ENCODE measurements at regions not wholly inside any gene's neighbourhood (a gene's known extent, or its start where the extent isn't known, plus 50 kb on each side); places are given as distances from the start of the nearest gene placed in this dataset.
"Not testable (repeated sequence)": the region's sequence is repeated elsewhere in the genome, so short reads cannot be mapped to it uniquely, and the experiment has no call there.

DNA sequence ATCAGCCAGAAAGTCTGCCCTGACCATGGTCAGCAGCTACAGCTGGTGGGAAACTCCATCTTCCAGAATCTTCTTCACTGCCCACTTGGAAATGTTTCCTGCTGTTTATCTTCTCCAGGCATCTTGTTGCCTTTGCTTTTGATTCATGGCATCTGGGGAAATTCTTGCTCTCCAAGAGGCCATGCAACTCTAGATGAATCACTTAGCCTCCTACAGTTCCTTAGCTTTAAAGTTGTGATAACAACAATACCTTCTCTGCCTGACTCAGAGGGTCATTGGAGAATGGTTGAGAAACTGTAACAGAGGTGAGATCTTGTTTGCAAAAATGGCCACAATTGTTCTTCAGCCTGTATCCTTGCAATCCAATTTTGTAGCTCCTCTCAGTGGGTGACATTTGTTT, 121.0 kb upstream of the VRK1 start:
- Histone ChIP-seq H3K4me3 (no peak overlapping the region), H3K27ac (peak overlapping the region in 5 of 21 experiments; percentile 5 to 65 (median 23))

DNA sequence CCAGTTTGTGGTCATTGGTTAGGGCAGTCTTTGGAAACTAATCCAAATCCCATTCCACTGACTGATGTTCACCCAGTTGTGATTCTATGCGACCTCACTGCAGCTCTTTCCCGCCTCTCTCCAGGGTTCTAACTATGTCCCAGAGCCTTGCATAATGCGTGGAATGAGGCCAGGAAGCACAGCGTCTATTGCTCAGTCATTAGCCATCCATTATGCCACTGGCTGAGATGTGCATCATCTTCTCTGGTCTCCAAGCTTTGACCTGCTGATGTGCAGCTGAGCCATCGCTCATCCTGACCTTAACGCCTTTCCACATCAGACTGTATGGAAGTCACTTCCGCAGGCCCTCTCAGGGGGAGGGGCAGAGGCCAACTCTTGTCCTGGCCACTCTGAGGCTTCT, 115.4 kb upstream of the VRK1 start:
- Histone ChIP-seq H3K4me3 (no peak overlapping the region), H3K27ac (peak overlapping the region in 2 of 21 experiments; percentile 3 to 29)

DNA sequence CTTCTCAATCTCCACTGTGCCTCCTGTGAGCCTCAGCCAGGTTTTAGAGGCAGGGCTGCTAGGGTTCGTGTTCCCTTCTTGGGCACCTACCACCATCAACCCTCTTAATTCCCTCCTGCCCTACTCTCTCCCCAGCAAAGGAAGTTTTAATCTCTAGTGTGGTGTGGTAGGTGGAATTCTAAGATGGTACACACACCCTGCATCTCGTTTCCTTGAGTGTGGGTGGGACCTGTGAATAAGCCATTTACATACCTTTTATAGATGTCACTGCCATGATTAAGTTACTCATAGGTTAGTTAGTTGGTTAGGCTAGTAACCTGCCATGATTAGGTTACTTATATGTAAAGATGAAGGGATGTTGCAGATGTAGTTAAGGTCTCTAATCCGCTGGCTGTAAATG, 114.8 kb upstream of the VRK1 start:
- Histone ChIP-seq H3K4me3 (no peak overlapping the region), H3K27ac (peak overlapping the region in 3 of 21 experiments; percentile 3 to 29 (median 23))

DNA sequence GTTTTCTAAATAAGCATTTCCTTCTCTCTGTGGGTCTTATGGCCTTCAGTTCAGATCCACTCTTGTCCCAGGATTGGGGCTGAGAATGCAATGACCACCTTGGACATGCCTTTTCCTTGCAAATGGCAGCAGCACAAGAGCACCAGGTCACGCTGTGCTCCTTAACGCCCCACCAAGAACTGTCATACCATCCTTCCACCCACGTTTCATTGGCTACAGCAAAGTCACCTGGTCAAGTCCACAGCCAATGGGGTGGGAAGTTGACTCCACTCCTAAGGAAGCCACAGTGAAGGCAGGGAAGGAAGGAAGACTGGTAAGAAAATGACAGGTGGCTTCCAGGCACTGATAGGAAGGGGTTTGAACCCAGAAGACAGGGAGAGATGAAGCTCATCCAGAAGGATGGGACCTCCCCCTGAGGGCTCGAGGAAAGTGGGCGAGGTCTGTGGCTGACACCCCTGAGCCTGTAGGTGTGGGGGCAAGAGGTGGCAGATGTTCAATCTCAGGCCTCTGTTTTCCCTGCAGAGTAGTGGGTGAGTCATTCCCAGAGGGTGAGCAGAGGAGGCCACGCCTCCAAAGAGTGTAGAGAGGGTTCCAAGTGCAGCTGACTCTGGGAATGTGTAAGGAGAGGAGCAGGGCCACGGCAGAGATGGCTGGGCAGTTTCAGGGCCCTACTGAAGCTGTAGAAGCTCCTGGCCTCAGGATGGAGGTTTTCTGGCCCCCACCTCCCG, 113.5 kb upstream of the VRK1 start:
- Histone ChIP-seq H3K27ac (no peak overlapping the region), H3K4me3 (no peak overlapping the region)

DNA sequence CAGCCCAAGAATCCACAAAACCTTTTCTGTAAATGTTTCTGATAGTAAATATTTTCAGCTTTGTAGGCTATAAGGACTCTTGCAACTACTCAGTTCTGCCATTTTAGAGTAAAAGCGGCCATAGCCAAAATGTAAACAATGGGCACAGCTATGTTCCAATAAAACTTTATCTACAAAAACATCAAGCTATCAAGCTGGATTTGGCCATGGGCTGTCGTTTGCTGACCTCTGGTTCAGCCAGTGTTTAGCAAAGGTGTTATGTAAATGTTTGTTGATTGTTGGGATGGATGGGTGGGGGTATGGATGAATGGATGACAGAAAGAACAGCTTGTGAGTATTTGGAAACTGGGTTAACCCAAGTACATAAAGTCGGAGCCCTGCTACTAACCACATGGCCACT, 111.1 kb upstream of the VRK1 start:
- H3K4me3 ChIP-seq = no peak overlapping the region
- no peak overlapping the region for H3K27ac ChIP-seq

DNA sequence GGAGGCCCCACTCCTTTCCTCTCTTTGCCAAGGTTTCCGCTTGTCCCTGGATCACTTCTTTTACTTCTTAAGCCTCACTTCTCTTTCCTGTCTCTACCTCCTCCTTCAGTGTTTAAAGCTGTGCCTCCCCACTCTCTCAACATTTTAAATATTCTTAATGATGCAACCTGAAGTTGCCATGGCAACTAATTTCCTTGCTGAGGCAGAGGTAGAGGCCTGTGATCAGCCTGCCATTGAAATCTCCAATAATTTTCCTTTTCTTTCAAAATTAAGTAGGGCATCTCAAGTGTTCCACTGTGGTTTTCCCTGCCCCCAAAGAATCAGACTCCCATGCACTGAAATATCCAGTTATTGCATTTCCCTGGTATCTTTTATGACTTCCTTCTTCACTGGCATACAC, 108.6 kb upstream of the VRK1 start:
- Histone ChIP-seq H3K27ac (no peak overlapping the region), H3K4me3 (no peak overlapping the region)

DNA sequence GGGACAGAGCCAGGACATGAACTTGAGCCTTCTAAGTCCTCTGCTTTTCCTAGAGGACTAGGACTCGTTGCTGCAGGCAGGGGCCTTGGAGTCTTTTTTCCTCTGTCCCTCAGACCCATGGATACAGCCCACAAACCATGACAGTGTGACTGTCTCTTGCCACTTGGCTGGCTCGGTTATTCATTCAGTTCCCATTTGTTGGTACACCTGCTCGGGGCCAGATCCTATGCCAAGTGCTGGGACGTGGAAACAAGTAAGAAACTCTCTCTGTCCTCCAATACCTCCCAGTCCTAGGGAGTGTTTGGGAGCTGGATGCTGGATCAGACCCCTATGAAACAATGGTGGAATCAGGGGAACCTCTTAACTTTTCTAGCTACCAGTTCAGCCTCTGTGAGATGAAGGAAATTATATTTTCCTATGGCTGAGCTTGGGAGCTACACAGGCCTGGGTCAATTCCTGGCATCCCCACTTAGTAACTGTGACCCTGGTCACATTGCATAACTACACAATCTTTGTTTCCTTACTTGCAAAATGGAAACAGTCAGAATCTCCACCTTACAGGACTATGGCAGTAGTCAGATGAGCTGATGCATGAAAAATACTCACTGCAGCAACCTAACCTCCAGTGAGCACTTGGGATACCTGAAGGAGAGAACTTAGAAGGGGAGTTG, 106.3 kb upstream of the VRK1 start:
- H3K27ac ChIP-seq = no peak overlapping the region
- H3K4me3 ChIP-seq = no peak overlapping the region

DNA sequence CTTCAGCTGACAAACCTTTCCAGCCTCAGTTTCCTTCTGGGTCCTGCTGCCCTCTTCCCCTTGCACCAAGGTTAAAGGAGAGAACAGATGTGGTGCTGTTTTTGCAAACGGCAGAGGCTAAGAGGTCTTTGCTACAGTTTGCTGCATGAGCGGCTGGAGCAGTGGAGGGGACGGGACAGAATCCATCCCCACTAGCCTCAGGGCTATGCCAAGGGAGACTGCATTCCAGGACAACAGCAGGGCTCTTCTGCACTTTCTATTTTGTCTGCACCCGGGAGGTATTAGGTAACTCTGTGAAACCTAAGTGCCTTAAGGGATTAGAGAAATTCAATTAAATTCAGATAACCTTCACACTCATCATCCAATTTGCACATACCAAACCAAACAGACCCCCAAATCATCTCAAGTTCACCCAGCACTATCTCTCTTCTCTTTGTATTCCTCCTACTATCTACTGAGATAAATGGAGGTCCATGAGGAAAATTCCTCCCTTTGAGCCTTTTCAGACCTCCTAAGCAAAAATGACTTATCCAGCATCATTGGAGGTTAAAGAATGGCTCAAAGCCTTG, 103.8 kb upstream of the VRK1 start:
- no peak overlapping the region for H3K4me3 ChIP-seq

DNA sequence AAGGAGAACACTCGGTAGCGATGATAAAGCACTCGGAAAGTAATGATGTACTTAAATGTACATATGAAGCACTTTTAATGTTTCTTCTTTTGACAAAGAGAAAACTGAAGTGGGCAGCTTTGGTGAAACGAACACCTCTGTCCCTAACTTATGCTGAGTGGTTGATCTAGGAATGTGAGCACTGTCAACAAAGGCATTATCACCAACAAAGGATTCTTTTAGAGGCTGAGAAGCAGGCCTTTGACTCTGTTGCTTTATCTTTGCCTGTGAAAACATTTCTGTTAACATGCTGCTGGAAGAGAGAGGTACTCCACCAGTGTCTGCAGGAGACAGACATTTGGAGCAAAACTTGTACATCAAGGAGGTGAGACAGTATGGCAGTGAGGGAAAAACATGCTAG, 103.2 kb upstream of the VRK1 start:
- H3K4me3 ChIP-seq = no peak overlapping the region
- H3K27ac ChIP-seq = no peak overlapping the region

More for the DNA sequence above, 103.8 kb upstream of the VRK1 start:
- no peak overlapping the region for H3K27ac ChIP-seq

DNA sequence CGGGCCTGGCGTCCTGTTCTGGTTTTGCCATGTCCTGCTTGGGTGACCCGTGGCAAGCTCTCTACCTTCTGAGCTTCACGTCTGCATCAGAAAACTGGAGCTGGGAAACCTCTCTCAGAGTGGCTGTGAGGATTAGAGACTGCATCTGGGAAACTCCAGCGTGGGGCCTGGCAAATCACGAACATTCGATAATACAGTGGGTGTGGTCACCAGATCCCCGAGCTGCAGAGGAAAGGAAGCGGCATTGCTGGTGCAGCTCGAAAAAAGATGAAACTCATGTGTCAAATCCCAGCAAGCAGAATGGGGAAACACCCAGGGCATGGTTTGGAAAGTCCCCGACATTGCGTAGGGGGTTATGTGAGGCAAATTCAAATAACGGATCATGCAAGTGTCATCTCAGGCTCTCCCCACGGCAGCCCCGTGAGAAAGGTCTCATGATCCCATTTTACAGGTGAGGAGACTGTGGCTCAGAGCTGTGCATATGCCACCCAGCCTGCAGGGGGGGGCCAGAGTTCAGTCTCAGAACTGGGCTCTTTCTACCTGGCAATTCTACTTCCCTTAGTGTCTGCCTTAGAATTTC, 98.1 kb upstream of the VRK1 start:
- no peak overlapping the region for H3K4me3 ChIP-seq
- H3K27ac ChIP-seq = no peak overlapping the region

DNA sequence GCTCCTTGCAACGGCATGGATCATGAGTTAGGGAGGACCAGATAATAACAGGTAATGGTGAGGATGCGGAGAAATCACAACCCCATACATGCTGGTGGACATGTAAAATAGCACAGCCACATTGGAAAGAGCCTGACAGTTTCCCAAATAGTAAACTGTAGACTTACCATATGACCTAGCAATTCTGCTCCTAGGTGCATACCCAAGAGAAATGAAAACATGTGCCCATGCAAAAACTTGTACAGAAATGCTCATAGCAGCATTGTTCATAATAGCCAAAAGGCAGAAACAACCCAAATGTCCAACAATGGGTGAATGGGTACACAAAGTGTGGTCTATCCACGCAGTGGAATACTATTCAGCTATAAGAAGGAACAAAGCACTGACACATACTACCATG, 97.5 kb upstream of the VRK1 start:
- H3K4me3 ChIP-seq = no peak overlapping the region
- H3K27ac ChIP-seq = no peak overlapping the region

DNA sequence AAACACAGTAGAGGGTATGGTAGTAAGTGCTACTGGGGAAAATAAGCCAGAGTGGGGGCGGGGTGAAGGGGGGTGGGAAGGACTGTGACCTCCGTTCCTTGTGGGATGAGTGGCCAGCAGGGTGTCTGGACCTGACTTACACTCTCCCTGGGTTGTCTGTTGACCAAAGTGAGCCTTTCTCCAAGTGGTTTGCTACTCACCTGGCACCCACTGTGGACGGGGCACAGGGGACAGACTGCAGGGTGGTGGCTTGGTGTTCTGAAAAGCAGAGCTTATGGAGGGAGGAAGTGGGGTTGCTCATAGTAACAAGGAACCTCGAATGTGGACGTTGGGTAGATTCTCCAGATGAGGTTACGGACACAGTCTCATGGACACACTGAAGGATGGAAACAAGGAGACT, 94.4 kb upstream of the VRK1 start:
- H3K4me3 ChIP-seq = no peak overlapping the region
- no peak overlapping the region for H3K27ac ChIP-seq

DNA sequence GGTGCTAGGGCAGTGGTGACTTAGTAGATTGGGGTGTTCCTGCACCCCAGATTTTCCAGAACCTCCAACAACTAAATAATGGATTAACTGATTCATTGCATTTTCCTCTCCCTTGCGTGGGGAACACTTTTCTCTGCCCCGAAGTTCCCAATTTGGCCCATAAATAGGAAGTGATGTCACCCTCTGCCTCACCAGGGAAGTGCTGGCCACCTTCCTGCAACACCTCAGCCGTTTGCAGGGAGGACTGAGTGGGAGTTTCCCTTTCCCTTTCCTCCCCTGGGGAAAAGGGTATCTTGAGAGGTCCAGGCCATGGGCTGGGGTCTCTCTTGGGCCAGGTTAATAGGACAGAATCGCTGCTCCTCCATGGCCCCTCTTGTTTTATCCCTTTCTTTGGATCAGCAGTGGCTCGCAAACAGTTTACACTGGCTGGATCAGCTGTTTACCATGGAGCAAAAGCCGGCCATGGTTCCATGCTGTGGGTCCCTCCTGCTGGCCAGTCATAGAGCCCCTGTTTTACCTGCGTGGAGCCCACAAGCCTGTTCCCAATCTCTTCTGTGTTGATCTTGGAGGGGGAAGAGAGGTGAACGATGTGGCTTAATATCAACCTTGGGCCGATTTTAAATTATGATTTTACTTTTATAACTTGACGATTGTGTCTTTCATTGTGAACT, 91.6 kb upstream of the VRK1 start:
- H3K27ac ChIP-seq = no peak overlapping the region
- H3K4me3 ChIP-seq = no peak overlapping the region

DNA sequence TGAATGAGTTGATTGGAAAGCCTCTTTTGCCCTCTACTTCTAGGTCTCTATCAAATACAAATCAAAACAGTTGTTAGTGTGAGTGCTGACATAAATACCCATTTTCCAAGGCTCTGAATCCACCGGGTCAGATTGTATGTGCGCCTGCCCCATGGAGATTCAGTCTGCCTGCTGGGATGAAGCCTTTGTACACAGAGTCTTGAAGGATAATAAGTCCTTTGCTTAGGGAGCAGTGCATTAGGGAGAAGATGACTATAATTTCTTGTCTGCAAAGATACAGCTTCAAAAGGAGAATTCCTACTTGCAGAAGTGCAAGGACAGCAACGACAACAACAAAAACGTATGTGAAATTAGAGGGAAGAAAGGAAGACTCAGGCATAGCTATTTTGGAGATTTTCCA, 90.3 kb upstream of the VRK1 start:
- no peak overlapping the region for H3K27ac ChIP-seq
- no peak overlapping the region for H3K4me3 ChIP-seq

DNA sequence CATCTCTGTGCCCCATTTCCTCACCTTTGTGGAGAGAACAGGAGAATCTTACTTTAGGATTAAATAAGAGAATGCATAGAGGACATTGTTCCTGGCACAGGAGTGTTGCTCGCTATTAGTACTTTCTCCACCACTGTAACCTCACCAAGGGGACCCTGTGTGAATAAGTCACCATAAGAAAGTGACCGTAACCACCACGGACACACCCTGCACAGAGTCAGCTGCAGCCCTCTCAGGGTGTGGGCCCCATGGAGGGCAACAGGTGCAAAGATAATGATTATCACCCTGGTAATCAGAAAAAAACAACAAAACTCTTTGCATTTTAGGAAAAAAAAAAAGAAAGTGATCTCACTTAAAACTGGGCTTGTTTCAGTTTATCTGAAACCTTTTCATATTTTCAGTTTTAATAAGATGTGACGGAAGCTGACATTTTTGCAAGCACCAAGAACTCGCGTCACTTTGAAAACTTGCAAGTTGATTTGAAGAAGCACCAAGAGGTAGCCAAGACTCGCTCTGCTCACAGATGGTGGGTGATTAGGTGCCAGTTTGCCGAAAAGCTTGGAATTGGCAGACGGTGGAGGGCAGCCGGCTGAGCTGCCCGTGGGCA, 87.0 kb upstream of the VRK1 start:
- Histone ChIP-seq H3K4me3 (no peak overlapping the region), H3K27ac (no peak overlapping the region)

DNA sequence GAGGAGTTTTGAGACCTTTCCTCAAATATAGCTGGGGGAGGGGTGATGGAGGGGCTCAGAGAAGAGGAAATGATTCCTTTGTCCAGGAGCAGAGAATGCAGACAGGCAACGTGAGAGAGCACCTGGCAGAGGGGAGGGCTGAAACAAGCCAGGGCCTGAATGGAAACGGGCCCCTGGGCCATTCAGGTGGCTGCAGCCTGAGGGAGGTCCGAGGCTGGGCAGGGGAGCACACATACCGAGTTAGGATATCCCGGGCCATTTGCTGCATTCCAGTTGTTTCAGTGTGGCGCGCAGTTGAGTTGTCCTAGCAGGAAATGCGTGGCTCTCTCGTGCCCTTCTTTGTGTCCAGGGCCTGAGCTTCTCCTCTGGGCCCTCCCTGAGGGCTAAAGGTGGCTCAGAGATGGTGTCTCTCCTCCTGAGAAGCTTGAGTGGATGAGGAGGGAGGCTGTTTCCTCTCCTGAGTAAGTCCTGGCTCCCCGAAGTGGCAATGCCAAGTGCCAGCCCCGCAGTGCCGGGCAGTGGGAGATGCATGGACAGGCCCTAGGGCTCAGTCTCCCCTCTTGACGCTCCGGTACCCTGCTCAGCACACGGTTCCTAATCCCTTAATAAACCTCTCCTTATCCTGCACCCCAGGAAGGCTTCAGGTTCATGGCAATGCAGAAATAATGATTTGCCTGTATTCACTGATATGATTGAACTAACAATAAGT, 85.5 kb upstream of the VRK1 start:
- Histone ChIP-seq H3K4me3 (no peak overlapping the region), H3K27ac (no peak overlapping the region)

DNA sequence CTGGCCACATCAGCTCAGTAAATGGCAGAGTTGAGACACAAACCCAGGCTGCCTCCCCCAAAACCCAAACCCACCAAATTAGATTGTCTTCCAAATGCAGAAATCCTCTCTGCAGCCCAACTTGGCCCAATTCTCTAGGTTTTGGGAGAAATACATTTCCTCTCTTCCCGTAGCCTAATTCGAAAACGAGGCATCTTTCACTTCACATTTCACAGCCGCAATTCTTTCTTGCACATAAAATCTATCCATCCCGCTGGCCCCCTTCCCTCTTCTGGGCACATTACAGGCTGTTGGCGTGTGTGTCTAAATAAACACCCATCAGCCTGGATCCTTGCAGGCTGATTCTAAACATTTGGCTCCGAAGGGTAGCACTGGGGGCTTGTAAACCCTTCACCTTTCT, 83.8 kb upstream of the VRK1 start:
- Histone ChIP-seq H3K4me3 (no peak overlapping the region), H3K27ac (no peak overlapping the region)

DNA sequence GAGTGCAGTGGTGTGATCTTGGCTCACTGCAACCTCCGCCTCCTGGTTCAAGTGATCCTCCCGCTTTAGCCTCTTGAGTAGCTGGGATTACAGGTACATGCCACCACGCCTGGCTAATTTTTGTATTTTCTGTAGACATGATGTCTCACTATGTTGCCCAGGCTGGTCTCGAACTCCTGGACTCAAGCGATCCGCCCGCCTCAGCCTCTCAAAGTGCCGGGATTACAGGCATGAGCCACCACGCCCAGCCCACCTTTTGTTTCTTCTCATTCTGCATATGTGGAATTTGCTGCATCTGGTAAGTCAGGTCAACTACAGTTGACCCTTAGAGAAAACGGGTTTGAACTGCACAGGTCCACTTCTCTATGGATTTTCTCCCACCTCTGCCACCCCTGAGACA, 82.6 kb upstream of the VRK1 start:
- H3K4me3 ChIP-seq, H3K27ac ChIP-seq: not testable (repeated sequence)

DNA sequence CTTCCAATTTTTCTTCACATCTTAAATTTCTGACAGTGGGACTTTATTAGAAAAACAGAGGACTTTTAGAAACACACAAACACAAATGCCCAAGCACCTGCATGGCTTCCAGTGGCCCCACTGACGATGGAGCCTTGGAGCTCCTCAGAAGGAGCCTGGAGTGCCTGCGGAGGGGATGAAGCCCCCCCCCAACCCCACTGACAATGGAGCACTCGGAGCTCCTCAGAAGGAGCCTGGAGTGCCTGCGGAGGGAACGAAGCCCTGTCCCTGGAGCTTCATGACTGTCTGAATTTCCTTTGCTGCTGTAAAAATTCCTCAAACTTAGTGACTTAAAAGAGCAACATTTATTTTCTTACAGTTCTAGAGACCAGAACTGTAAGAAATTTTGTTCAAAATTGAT, 80.1 kb upstream of the VRK1 start:
- H3K27ac ChIP-seq = no peak overlapping the region
- no peak overlapping the region for H3K4me3 ChIP-seq

DNA sequence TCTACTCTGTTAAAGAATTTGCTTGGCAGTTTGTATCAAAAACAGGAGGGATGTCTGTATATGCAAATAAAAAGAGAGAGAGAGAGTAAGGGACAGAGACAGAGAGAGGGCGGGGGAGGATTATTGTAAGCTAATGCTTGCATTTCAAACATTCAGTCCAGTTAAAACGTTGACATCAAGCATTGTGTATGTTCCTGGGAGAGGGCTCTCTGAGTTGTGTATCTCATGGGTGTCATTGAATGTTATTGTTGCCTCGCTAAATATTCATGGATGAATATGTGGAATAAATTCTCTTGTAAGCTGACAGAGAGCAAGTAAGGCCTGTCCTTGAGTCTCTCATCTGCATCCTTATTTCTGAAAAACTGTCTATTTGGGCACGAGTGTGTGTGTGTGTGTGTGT, 78.8 kb upstream of the VRK1 start:
- Histone ChIP-seq H3K27ac (no peak overlapping the region), H3K4me3 (no peak overlapping the region)
